Psoas muscle (tissue), 7 donors: ENCODE measurements at regions not wholly inside any gene's neighbourhood (a gene's known extent, or its start where the extent isn't known, plus 50 kb on each side); places are given as distances from the start of the nearest gene placed in this dataset.

Experiments used
- ATAC-seq, 4 donors: fragments of 200-7000 bp; cut with Tn5 transposase; one replicate each; pipeline ENCODE4 v1.9.1; 2020; ENCODE audit warnings: moderate library complexity in 3 of 4, mild to moderate bottlenecking in 2 of 4
- DNase-seq, 2 donors: peaks; one replicate each; pipeline ENCODE4 v3.0.0-alpha.2; 2020
- H3K27ac ChIP-seq: fragments of 200-600 bp; one replicate; pipeline ENCODE4 v1.8.0; 2022
- H3K27me3 ChIP-seq, 3 donors: fragments of 200-600 bp in 1 of 3; one replicate each; pipeline versions ENCODE4 v1.6.1 to v1.8.0; 2013 to 2022; ENCODE audit warnings: low read length in 2 of 3, mild to moderate bottlenecking in 2 of 3, moderate library complexity in 1 of 3; ENCODE audit not compliant: insufficient read depth in 3 of 3
- H3K36me3 ChIP-seq, 2 donors: fragments of 200-600 bp in 1 of 2; one replicate each; pipeline versions ENCODE4 v1.6.1 to v1.8.0; 2013 to 2022; ENCODE audit warnings: low read depth in 1 of 2, mild to moderate bottlenecking in 1 of 2, moderate library complexity in 1 of 2; ENCODE audit not compliant: insufficient read depth in 1 of 2
- H3K4me1 ChIP-seq: fragments of 200-600 bp; one replicate; pipeline ENCODE4 v1.8.0; 2022
- H3K4me3 ChIP-seq: fragments of 200-600 bp; one replicate; pipeline ENCODE4 v1.8.0; 2022; ENCODE audit warnings: mild to moderate bottlenecking
- H3K9me3 ChIP-seq: fragments of 200-600 bp; one replicate; pipeline ENCODE4 v1.8.0; 2022
- CTCF ChIP-seq: fragments of 200-600 bp; IDR thresholded peaks from one replicate; pipeline ENCODE4 v1.8.0; 2022; ENCODE audit warnings: antibody characterized with exemption
- WGBS, 3 donors: extraction: QIAGEN DNeasy Blood & Tissue Kit; methylation state at CpG; one replicate each; pipeline versions ENCODE4 v1.1.6 to v1.1.7; 2013; 5-methylcytosine and 5-hydroxymethylcytosine counted together
- intact Hi-C, 2 donors: fragments of 100-400 bp; cut with DNase I; formaldehyde crosslinking; loops; one replicate each; pipeline versions ENCODE4 v1.11.0 to v1.14.2; 2022
- donor health status: healthy with polysubstance abuse.
- donor health status: DM: no; HTN: no; CAD: no; lungs with moderate emphysema.
- donor health status: Bipolar disorder and iron deficiency.
- donor health status: healthy.
- donor health status: DM: yes; HTN: yes; CAD: no.
- donor health status: DM: no; HTN: no; CAD: no.
- donor health status: DM: yes; HTN: yes; CAD: no.

GRCh38 chr12:128004383-128004938 lies 262.5 kb upstream of the TMEM132C start:
- no peak for ATAC-seq
- no peak overlapping the region for H3K4me3 ChIP-seq
- DNase-seq: no peak
- no peak overlapping the region for H3K27ac ChIP-seq
- WGBS, 3 donors: 85 to 87% (median 86%) methylated on average over 17 of the region's 17 CpGs
- H3K36me3 ChIP-seq: no peaks in the 10 kb centered on the region
- no peaks in the 10 kb centered on the region for H3K4me1 ChIP-seq
- no peaks in the 10 kb centered on the region for H3K27me3 ChIP-seq
- H3K9me3 ChIP-seq: no peaks in the 10 kb centered on the region
- intact Hi-C loops: no loop called here
- TF ChIP-seq CTCF: no peak

- no peaks in the 10 kb centered on the region for H3K9me3 ChIP-seq
- DNase-seq (no peak), ATAC-seq (no peak)
- intact Hi-C loops: no loop called here
- no peaks in the 10 kb centered on the region for H3K36me3 ChIP-seq
- no peak overlapping the region for H3K27ac ChIP-seq
- H3K4me3 ChIP-seq: no peak overlapping the region
- H3K4me1 ChIP-seq: no peaks in the 10 kb centered on the region
- TF ChIP-seq CTCF: no peak
- no peaks in the 10 kb centered on the region for H3K27me3 ChIP-seq
- 48 to 52% (median 52%) methylated on average over 4 of the region's 4 CpGs for WGBS, 3 donors
Observed at GRCh38 chr12:128007250-128007649, 259.7 kb upstream of the TMEM132C start.

GRCh38 chr12:128008341-128008740 lies 258.6 kb upstream of the TMEM132C start:
- TF ChIP-seq CTCF: no peak
- 60 to 82% (median 78%) methylated on average over 3 of the region's 3 CpGs for WGBS, 3 donors
- Histone ChIP-seq H3K36me3 (no peaks in the 10 kb centered on the region), H3K27me3 (no peaks in the 10 kb centered on the region), H3K4me1 (no peaks in the 10 kb centered on the region), H3K27ac (no peak overlapping the region), H3K9me3 (no peaks in the 10 kb centered on the region), H3K4me3 (no peak overlapping the region)
- intact Hi-C loops: no loop called here
- ATAC-seq: no peak
- no peak for DNase-seq

- Histone ChIP-seq H3K36me3 (no peaks in the 10 kb centered on the region), H3K9me3 (no peaks in the 10 kb centered on the region), H3K4me3 (no peak overlapping the region), H3K27ac (no peak overlapping the region), H3K27me3 (no peaks in the 10 kb centered on the region), H3K4me1 (no peaks in the 10 kb centered on the region)
- WGBS, 3 donors: 57 to 61% (median 59%) methylated on average over 8 of the region's 8 CpGs
- intact Hi-C loops: no loop called here
- no peak for DNase-seq
- TF ChIP-seq CTCF: no peak
- no peak for ATAC-seq
Observed at GRCh38 chr12:128009108-128009507, 257.9 kb upstream of the TMEM132C start.

GRCh38 chr12:128012110-128012509 lies 254.9 kb upstream of the TMEM132C start:
- H3K4me1 ChIP-seq: no peaks in the 10 kb centered on the region
- TF ChIP-seq CTCF: no peak
- H3K36me3 ChIP-seq: no peaks in the 10 kb centered on the region
- ATAC-seq (no peak), DNase-seq (no peak)
- no peak overlapping the region for H3K4me3 ChIP-seq
- no peaks in the 10 kb centered on the region for H3K27me3 ChIP-seq
- intact Hi-C loops: no loop called here
- H3K9me3 ChIP-seq: no peaks in the 10 kb centered on the region
- no peak overlapping the region for H3K27ac ChIP-seq
